Stimulated activated CD4-positive, alpha-beta T cell treated with anti-CD3 and anti-CD28 coated beads, Interleukin-1b, Interleukin-23, amount 100 ng/mL, for 4 hours (primary cell): ENCODE measurements at regions not wholly inside any gene's neighbourhood (a gene's known extent, or its start where the extent isn't known, plus 50 kb on each side); places are given as distances from the start of the nearest gene placed in this dataset.

ENCODE experiments used
- DNase-seq, 2 donors: peaks; one replicate each; pipeline ENCODE4 v3.0.0-alpha.2; 2020; ENCODE audit warnings: low read depth in 2 of 2

- no peak for DNase-seq
Measured at GRCh38 chr18:60134806-60135205, 235.0 kb downstream of the PMAIP1 start.

- no peak for DNase-seq
Measured at GRCh38 chr18:60130284-60130683, 230.5 kb downstream of the PMAIP1 start.

GRCh38 chr18:60123031-60123430, 223.2 kb downstream of the PMAIP1 start:
- DNase-seq = no peak

- no peak for DNase-seq
Measured at GRCh38 chr18:60122339-60122738, 222.5 kb downstream of the PMAIP1 start.

- no peak for DNase-seq
Measured at GRCh38 chr18:60120231-60120750, 220.5 kb downstream of the PMAIP1 start.

GRCh38 chr18:60117321-60117720, 217.5 kb downstream of the PMAIP1 start:
- no peak for DNase-seq

- no peak for DNase-seq
Measured at GRCh38 chr18:60113396-60113795, 213.6 kb downstream of the PMAIP1 start.

GRCh38 chr18:60112369-60112768, 212.6 kb downstream of the PMAIP1 start:
- no peak for DNase-seq

GRCh38 chr18:60111525-60111924, 211.7 kb downstream of the PMAIP1 start:
- no peak for DNase-seq

GRCh38 chr18:60110836-60111235, 211.0 kb downstream of the PMAIP1 start:
- DNase-seq = no peak

- no peak for DNase-seq
Measured at GRCh38 chr18:60100778-60101177, 201.0 kb downstream of the PMAIP1 start.

GRCh38 chr18:60099709-60100108, 199.9 kb downstream of the PMAIP1 start:
- no peak for DNase-seq

GRCh38 chr18:60096428-60096827, 196.6 kb downstream of the PMAIP1 start:
- no peak for DNase-seq

- no peak for DNase-seq
Measured at GRCh38 chr18:60092073-60092472, 192.3 kb downstream of the PMAIP1 start.

GRCh38 chr18:60090170-60090569, 190.4 kb downstream of the PMAIP1 start:
- DNase-seq = no peak

- DNase-seq = no peak
Measured at GRCh38 chr18:60082790-60083189, 183.0 kb downstream of the PMAIP1 start.

- no peak for DNase-seq
Measured at GRCh38 chr18:60082282-60082681, 182.5 kb downstream of the PMAIP1 start.

- DNase-seq = no peak
Measured at GRCh38 chr18:60075477-60075876, 175.7 kb downstream of the PMAIP1 start.

GRCh38 chr18:60070631-60071030, 170.8 kb downstream of the PMAIP1 start:
- DNase-seq = no peak

GRCh38 chr18:60069145-60069544, 169.3 kb downstream of the PMAIP1 start:
- DNase-seq = no peak

- no peak for DNase-seq
Measured at GRCh38 chr18:60067426-60068210, 167.8 kb downstream of the PMAIP1 start.

GRCh38 chr18:60066219-60066975, 166.6 kb downstream of the PMAIP1 start:
- DNase-seq = no peak

GRCh38 chr18:60064271-60064670, 164.5 kb downstream of the PMAIP1 start:
- no peak for DNase-seq
